H9 (cell line): ENCODE measurements at regions not wholly inside any gene's neighbourhood (a gene's known extent, or its start where the extent isn't known, plus 50 kb on each side); places are given as distances from the start of the nearest gene placed in this dataset.

Experiments used
- DNase-seq: peaks from one replicate; pipeline ENCODE4 v3.0.0-alpha.2; 2017
- H2AFZ ChIP-seq: one replicate; pipeline ENCODE4 v1.6.1; 2013; ENCODE audit warnings: mild to moderate bottlenecking, low read length, control low read depth, moderate library complexity
- H2AK5ac ChIP-seq: 2 replicates; pipeline ENCODE4 v1.6.1; 2013; ENCODE audit warnings: low read length, control low read depth, mixed read lengths; ENCODE audit not compliant: insufficient read length
- H2BK120ac ChIP-seq: one replicate; pipeline ENCODE4 v1.6.1; 2013; ENCODE audit warnings: low read depth, mild to moderate bottlenecking, low read length, control low read depth, inconsistent platforms; ENCODE audit not compliant: poor library complexity, severe bottlenecking
- H2BK12ac ChIP-seq: 2 replicates; pipeline ENCODE4 v1.6.1; 2013; ENCODE audit warnings: low read length, control low read depth, mixed read lengths, low read depth; ENCODE audit not compliant: insufficient read length
- H2BK15ac ChIP-seq: 2 replicates; pipeline ENCODE4 v1.6.1; 2013; ENCODE audit warnings: low read depth, low read length, control low read depth
- H2BK20ac ChIP-seq: one replicate; pipeline ENCODE4 v1.6.1; 2013; ENCODE audit warnings: low read depth, mild to moderate bottlenecking, low read length, control low read depth, inconsistent platforms; ENCODE audit not compliant: poor library complexity, severe bottlenecking
- H2BK5ac ChIP-seq: 2 replicates; pipeline ENCODE4 v1.6.1; 2013; ENCODE audit warnings: low read length, control low read depth, mixed read lengths; ENCODE audit not compliant: insufficient read length
- H3K14ac ChIP-seq: 2 replicates; pipeline ENCODE4 v1.6.1; 2013; ENCODE audit warnings: low read length, control low read depth; ENCODE audit not compliant: insufficient read depth
- H3K18ac ChIP-seq: 2 replicates; pipeline ENCODE4 v1.6.1; 2013; ENCODE audit warnings: low read depth, mild to moderate bottlenecking, mixed read lengths, low read length, control low read depth; ENCODE audit not compliant: insufficient read length
- H3K23ac ChIP-seq: 2 replicates; pipeline ENCODE4 v1.6.1; 2013; ENCODE audit warnings: low read length, control low read depth, mixed read lengths, low read depth; ENCODE audit not compliant: insufficient read length
- H3K23me2 ChIP-seq: 2 replicates; pipeline ENCODE4 v1.6.1; 2013; ENCODE audit warnings: low read depth, mild to moderate bottlenecking, mixed read lengths, low read length, control low read depth; ENCODE audit not compliant: insufficient read length, poor library complexity, severe bottlenecking
- H3K27ac ChIP-seq: 2 replicates; pipeline ENCODE4 v1.5.1; 2013; ENCODE audit warnings: low read length, control low read depth, mixed read lengths, low read depth; ENCODE audit not compliant: insufficient read length
- H3K27me3 ChIP-seq: 2 replicates; pipeline ENCODE4 v1.6.1; 2013; ENCODE audit warnings: low read length, control low read depth, inconsistent platforms; ENCODE audit not compliant: insufficient read depth
- H3K4ac ChIP-seq: 2 replicates; pipeline ENCODE4 v1.6.1; 2013; ENCODE audit warnings: low read depth, mild to moderate bottlenecking, control low read depth, inconsistent platforms, low read length, moderate library complexity
- H3K4me1 ChIP-seq: 2 replicates; pipeline ENCODE4 v1.6.1; 2013; ENCODE audit warnings: low read length, control low read depth, inconsistent platforms; ENCODE audit not compliant: insufficient read depth
- H3K4me2 ChIP-seq: 2 replicates; pipeline ENCODE4 v1.6.1; 2013; ENCODE audit warnings: low read length, control low read depth, mixed read lengths; ENCODE audit not compliant: insufficient read length, insufficient read depth
- H3K56ac ChIP-seq: 2 replicates; pipeline ENCODE4 v1.6.1; 2013; ENCODE audit warnings: low read depth, mild to moderate bottlenecking, mixed read lengths, low read length, control low read depth; ENCODE audit not compliant: insufficient read length
- H3K79me1 ChIP-seq: 2 replicates; pipeline ENCODE4 v1.6.1; 2013; ENCODE audit warnings: low read depth, mild to moderate bottlenecking, moderate library complexity, low read length, control low read depth, inconsistent platforms; ENCODE audit not compliant: insufficient read depth, poor library complexity, severe bottlenecking
- H3K79me2 ChIP-seq: 2 replicates; pipeline ENCODE4 v1.6.1; 2013; ENCODE audit warnings: low read length, control low read depth, inconsistent platforms; ENCODE audit not compliant: insufficient read depth
- H3K9ac ChIP-seq: 2 replicates; pipeline ENCODE4 v1.6.1; 2013; ENCODE audit warnings: low read length, control low read depth, mixed read lengths; ENCODE audit not compliant: insufficient read length; ENCODE audit errors: extremely low read depth
- H3K9me3 ChIP-seq: one replicate; pipeline ENCODE4 v1.6.1; 2013; ENCODE audit warnings: low read depth, low read length, inconsistent platforms; ENCODE audit not compliant: control insufficient read depth
- H3T11ph ChIP-seq: one replicate; pipeline ENCODE4 v1.6.1; 2013; ENCODE audit warnings: mild to moderate bottlenecking, low read length, control low read depth, inconsistent platforms
- H4K20me1 ChIP-seq: one replicate; pipeline ENCODE4 v1.6.1; 2013; ENCODE audit not compliant: control insufficient read depth, insufficient read length, insufficient read depth
- H4K5ac ChIP-seq: 2 replicates; pipeline ENCODE4 v1.6.1; 2013; ENCODE audit warnings: low read depth, mild to moderate bottlenecking, mixed read lengths, low read length, control low read depth; ENCODE audit not compliant: insufficient read length
- H4K8ac ChIP-seq: replicated peaks from 2 replicates; pipeline ENCODE4 v1.6.1; 2013; ENCODE audit warnings: low read length, control low read depth, mixed read lengths, low read depth; ENCODE audit not compliant: insufficient read length
- H4K91ac ChIP-seq: 2 replicates; pipeline ENCODE4 v1.6.1; 2013; ENCODE audit warnings: low read depth, mild to moderate bottlenecking, moderate library complexity, mixed read lengths, low read length, control low read depth; ENCODE audit not compliant: insufficient read length
- H3K27ac Mint-ChIP-seq, 3 experiments: 2 replicates in 2 of 3; 3 replicates in 1 of 3; pipeline ENCODE4 v1.8.0; 2020 to 2021; ENCODE audit warnings: mixed read lengths in 3 of 3, mild to moderate bottlenecking in 1 of 3, moderate library complexity in 1 of 3
- H3K27me3 Mint-ChIP-seq: 2 replicates; pipeline ENCODE4 v1.8.0; 2021; ENCODE audit warnings: low read depth, mild to moderate bottlenecking, moderate library complexity, mixed read lengths
- H3K36me3 Mint-ChIP-seq, 3 experiments: 2 replicates in 2 of 3; 3 replicates in 1 of 3; pipeline ENCODE4 v1.8.0; 2020 to 2021; ENCODE audit warnings: low read depth in 3 of 3, mixed read lengths in 3 of 3; ENCODE audit not compliant: insufficient read depth in 1 of 3
- H3K4me1 Mint-ChIP-seq, 2 experiments: 2 replicates each; pipeline ENCODE4 v1.8.0; 2020; ENCODE audit warnings: mixed read lengths in 2 of 2
- H3K4me3 Mint-ChIP-seq, 2 experiments: 2 replicates in 1 of 2; 3 replicates in 1 of 2; pipeline ENCODE4 v1.8.0; 2020 to 2021; ENCODE audit warnings: mild to moderate bottlenecking in 2 of 2, mixed read lengths in 2 of 2, moderate library complexity in 1 of 2
- H3K9me3 Mint-ChIP-seq, 2 experiments: 2 replicates in 1 of 2; 3 replicates in 1 of 2; pipeline ENCODE4 v1.8.0; 2020; ENCODE audit warnings: mild to moderate bottlenecking in 2 of 2, mixed read lengths in 2 of 2, moderate library complexity in 1 of 2
- CTCF ChIP-seq: fragments of 200-600 bp; sonication (generic); conservative IDR thresholded peaks from 3 replicates; pipeline ENCODE4 v1.8.0; 2021; ENCODE audit warnings: antibody characterized with exemption, mild to moderate bottlenecking
- WGBS: extraction: QIAGEN DNeasy Blood & Tissue Kit; methylation state at CpG from one replicate; pipeline ENCODE4 v1.1.7; 2013; ENCODE audit warnings: missing lambda C conversion rate, low lambda C conversion rate, mixed read lengths; ENCODE audit not compliant: insufficient read length; ENCODE audit errors: extremely low coverage; 5-methylcytosine and 5-hydroxymethylcytosine counted together

- no peak overlapping the region for H3K23ac ChIP-seq
- no peak overlapping the region for H2BK15ac ChIP-seq
- H3K18ac ChIP-seq = no peak overlapping the region
- no peak for DNase-seq
- no peak overlapping the region for H2AFZ ChIP-seq
- H2BK120ac ChIP-seq = no peak overlapping the region
- no peaks in the 10 kb centered on the region for H4K20me1 ChIP-seq
- no peak overlapping the region for H3K56ac ChIP-seq
- no CpG with 5 or more reads among the region's 5 CpGs for WGBS
- H2BK5ac ChIP-seq = no peak overlapping the region
- no peak overlapping the region for H3K4ac ChIP-seq
- H3K79me2 ChIP-seq = no peaks in the 10 kb centered on the region
- no peak for TF ChIP-seq CTCF
- no peak overlapping the region for H2BK20ac ChIP-seq
- Mint-ChIP-seq H3K4me3 (no peak overlapping the region), H3K9me3 (peaks cover 0 to 3% of the 10 kb centered on the region in 2 experiments; a peak in 1 of 5 replicates), H3K36me3 (peaks cover 0 to 6% (median 2%) of the 10 kb centered on the region in 3 experiments; a peak in 3 of 7 replicates), H3K27me3 (no peaks in the 10 kb centered on the region), H3K4me1 (peaks cover 20 to 35% of the 10 kb centered on the region in 2 experiments), H3K27ac (no peak overlapping the region)
- no peaks in the 10 kb centered on the region for H3K79me1 ChIP-seq
- no peaks in the 10 kb centered on the region for H3K9me3 ChIP-seq
- H2AK5ac ChIP-seq = no peak overlapping the region
- 0 out of 2 replicates have a peak, but pooled peaks cover 2% of the 10 kb centered on the region for H3K4me1 ChIP-seq
- no peak overlapping the region for H4K91ac ChIP-seq
- H3K14ac ChIP-seq = no peak overlapping the region
- H3K4me2 ChIP-seq = no peak overlapping the region
- H4K8ac ChIP-seq = no peak overlapping the region
- no peak overlapping the region for H2BK12ac ChIP-seq
- no peaks in the 10 kb centered on the region for H3K27me3 ChIP-seq
- no peak overlapping the region for H3T11ph ChIP-seq
- H3K9ac ChIP-seq = no peak overlapping the region
- no peak overlapping the region for H3K27ac ChIP-seq
- H4K5ac ChIP-seq = no peak overlapping the region
- no peaks in the 10 kb centered on the region for H3K23me2 ChIP-seq
Observed at GRCh38 chr4:138053641-138054301, 188.4 kb downstream of the SLC7A11 start.
